ENCODE measurements at regions not wholly inside any gene's neighbourhood (a gene's known extent, or its start where the extent isn't known, plus 50 kb on each side); places are given as distances from the start of the nearest gene placed in this dataset.

DNA sequence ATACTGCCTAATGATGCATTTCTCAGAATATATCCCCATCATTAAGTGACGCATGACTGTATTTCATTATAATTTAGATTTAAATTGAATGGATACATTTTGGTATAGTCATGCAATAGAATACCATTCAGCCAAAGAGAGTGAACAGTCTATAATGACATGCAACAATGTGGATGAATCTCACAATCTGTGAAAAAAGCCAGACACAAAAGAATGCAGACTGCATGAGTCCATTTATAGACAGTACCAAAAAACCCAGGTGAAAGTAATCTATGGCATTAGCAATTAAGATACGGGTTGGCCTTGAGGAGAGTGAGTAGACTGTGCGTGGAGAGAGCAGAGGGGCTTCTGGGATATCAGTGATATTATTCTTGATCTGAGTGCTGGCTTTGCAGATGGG is 239.7 kb upstream of the PGRMC2 start:
- H3K27ac Mint-ChIP-seq (ENCODE audit: unreplicated experiment): peak overlapping the region; percentile 96
- peaks cover 69% of the 10 kb centered on the region for H3K4me1 Mint-ChIP-seq (ENCODE audit: low read depth)
- no peak overlapping the region for H3K4me3 Mint-ChIP-seq (ENCODE audit: unreplicated experiment)
- DNase-seq (ENCODE audit: low spot score): no peak
- H3K9me3 Mint-ChIP-seq (ENCODE audit: low read depth): no peaks in the 10 kb centered on the region
- peaks cover 1% of the 10 kb centered on the region for H3K36me3 Mint-ChIP-seq (ENCODE audit: low read depth)
- no peaks in the 10 kb centered on the region for H3K27me3 Mint-ChIP-seq (ENCODE audit: low read depth)
- TF ChIP-seq, protein P1, sequence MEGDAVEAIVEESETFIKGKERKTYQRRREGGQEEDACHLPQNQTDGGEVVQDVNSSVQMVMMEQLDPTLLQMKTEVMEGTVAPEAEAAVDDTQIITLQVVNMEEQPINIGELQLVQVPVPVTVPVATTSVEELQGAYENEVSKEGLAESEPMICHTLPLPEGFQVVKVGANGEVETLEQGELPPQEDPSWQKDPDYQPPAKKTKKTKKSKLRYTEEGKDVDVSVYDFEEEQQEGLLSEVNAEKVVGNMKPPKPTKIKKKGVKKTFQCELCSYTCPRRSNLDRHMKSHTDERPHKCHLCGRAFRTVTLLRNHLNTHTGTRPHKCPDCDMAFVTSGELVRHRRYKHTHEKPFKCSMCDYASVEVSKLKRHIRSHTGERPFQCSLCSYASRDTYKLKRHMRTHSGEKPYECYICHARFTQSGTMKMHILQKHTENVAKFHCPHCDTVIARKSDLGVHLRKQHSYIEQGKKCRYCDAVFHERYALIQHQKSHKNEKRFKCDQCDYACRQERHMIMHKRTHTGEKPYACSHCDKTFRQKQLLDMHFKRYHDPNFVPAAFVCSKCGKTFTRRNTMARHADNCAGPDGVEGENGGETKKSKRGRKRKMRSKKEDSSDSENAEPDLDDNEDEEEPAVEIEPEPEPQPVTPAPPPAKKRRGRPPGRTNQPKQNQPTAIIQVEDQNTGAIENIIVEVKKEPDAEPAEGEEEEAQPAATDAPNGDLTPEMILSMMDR (IDR thresholded peaks at IDR 0.05): no peak

DNA sequence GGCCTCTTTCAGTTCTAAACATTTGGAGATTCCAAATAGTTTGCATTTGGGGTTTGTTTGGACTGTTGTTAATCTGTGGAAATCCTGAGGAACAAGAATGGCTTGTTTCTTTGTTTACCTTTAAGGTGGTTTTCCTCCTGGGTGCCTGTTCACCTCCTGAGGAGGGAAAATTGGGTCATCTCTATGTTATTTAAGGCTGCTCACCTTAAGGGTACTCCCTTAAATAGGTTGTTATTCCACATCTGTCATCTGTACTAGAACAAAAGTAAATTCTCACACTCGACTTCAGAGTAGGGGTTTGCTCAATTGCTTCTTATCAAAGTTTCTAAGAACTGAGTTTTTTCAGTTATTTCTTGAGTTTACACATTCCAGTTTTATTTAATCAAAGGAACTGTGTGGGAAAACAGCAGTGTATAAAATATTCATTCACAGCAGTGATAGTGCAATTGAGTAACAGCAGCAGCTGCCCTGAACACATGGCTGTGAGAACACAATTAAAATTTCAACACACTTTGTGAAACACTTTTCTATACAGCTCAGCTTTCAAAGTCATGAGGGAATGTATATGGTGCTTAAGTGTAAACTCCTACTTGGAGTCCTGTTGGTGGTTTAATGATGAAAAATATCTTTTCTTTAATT is 238.5 kb upstream of the PGRMC2 start:
- H3K27me3 Mint-ChIP-seq (ENCODE audit: low read depth): no peaks in the 10 kb centered on the region
- H3K4me3 Mint-ChIP-seq (ENCODE audit: unreplicated experiment): no peak overlapping the region
- peaks cover 82% of the 10 kb centered on the region for H3K4me1 Mint-ChIP-seq (ENCODE audit: low read depth)
- no peak for DNase-seq (ENCODE audit: low spot score)
- peak overlapping the region; percentile 94 for H3K27ac Mint-ChIP-seq (ENCODE audit: unreplicated experiment)
- no peaks in the 10 kb centered on the region for H3K9me3 Mint-ChIP-seq (ENCODE audit: low read depth)
- H3K36me3 Mint-ChIP-seq (ENCODE audit: low read depth): no peaks in the 10 kb centered on the region
- TF ChIP-seq, protein P1 (IDR thresholded peaks at IDR 0.05): no peak

- Mint-ChIP-seq H3K27ac (ENCODE audit: unreplicated experiment) (peak overlapping the region; percentile 94), H3K36me3 (ENCODE audit: low read depth) (no peaks in the 10 kb centered on the region), H3K4me3 (ENCODE audit: unreplicated experiment) (no peak overlapping the region), H3K27me3 (ENCODE audit: low read depth) (no peaks in the 10 kb centered on the region), H3K4me1 (ENCODE audit: low read depth) (peaks cover 89% of the 10 kb centered on the region), H3K9me3 (ENCODE audit: low read depth) (no peaks in the 10 kb centered on the region)
- DNase-seq (ENCODE audit: low spot score): no peak
- TF ChIP-seq, protein P1 (IDR thresholded peaks at IDR 0.05): no peak
These were observed 237.8 kb upstream of the PGRMC2 start for GRCh38 chr4:128525387-128525786.

DNA sequence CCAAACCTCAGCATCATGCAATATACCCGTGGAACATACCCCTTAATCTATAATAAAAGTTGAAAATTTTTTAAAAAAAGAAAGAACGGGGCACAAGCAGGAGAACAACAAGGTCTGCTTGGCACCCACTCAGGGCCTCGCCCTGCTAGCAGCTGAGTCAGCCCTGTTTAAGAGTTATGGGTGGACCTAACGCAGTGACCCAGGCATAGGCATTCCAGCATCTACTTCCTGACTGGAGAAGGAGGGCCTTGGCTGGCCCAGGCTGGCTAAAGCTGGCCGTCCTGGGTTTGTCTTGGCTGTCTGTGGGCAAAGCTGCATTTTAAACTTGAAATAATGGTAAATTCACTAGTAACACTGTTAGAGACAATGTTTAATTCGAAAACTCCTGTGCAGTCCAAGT is 236.7 kb upstream of the PGRMC2 start:
- Mint-ChIP-seq H3K4me3 (ENCODE audit: unreplicated experiment) (no peak overlapping the region), H3K4me1 (ENCODE audit: low read depth) (peaks cover 85% of the 10 kb centered on the region), H3K36me3 (ENCODE audit: low read depth) (no peaks in the 10 kb centered on the region), H3K9me3 (ENCODE audit: low read depth) (no peaks in the 10 kb centered on the region), H3K27me3 (ENCODE audit: low read depth) (no peaks in the 10 kb centered on the region), H3K27ac (ENCODE audit: unreplicated experiment) (peak overlapping the region; percentile 94)
- no peak for DNase-seq (ENCODE audit: low spot score)
- TF ChIP-seq, protein P1 (IDR thresholded peaks at IDR 0.05): no peak

DNA sequence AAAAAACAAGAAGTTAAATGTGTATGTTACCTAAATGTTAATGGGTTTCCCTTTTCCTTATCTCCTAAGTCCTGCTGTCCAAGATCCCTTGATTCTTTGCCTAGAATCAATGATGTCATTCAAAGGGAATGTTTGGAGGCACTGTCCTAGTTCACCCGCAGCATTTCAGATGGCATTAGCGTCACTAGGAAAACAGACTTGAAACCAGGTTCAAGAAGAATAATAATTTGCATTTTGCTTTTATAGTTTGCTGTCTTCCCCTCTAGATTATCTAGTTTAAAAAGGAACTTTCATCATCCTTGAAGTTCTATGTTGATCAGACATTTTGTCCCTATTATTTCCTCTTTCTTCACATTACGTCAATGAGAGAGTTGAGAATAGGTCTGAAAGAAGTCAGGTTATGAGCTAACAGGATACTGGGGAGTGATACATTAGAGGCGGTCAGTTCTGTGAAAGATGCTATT is 234.1 kb upstream of the PGRMC2 start:
- Mint-ChIP-seq H3K36me3 (ENCODE audit: low read depth) (no peaks in the 10 kb centered on the region), H3K4me1 (ENCODE audit: low read depth) (peaks cover 83% of the 10 kb centered on the region), H3K27ac (ENCODE audit: unreplicated experiment) (peak overlapping the region; percentile 88), H3K9me3 (ENCODE audit: low read depth) (no peaks in the 10 kb centered on the region), H3K27me3 (ENCODE audit: low read depth) (no peaks in the 10 kb centered on the region), H3K4me3 (ENCODE audit: unreplicated experiment) (no peak overlapping the region)
- DNase-seq (ENCODE audit: low spot score): no peak
- TF ChIP-seq, protein P1 (IDR thresholded peaks at IDR 0.05): no peak
